SU-DHL-6 (cell line): ENCODE measurements at regions not wholly inside any gene's neighbourhood (a gene's known extent, or its start where the extent isn't known, plus 50 kb on each side); places are given as distances from the start of the nearest gene placed in this dataset.

Source experiments
- CTCF ChIP-seq: fragments of 200-600 bp; sonication (generic); IDR thresholded peaks from one replicate; pipeline ENCODE4 v1.5.1; 2017; ENCODE audit warnings: antibody characterized with exemption, mild to moderate bottlenecking, low read length, moderate library complexity; ENCODE audit not compliant: insufficient read depth, poor library complexity, severe bottlenecking
- EZH2phosphoT487 ChIP-seq: fragments of 200-600 bp; sonication (generic), shearing (Covaris generic); conservative IDR thresholded peaks from 2 replicates; pipeline ENCODE4 v1.6.1; 2018; ENCODE audit warnings: mild to moderate bottlenecking, antibody characterized with exemption, low read length, moderate library complexity, mixed read lengths

- no peak for TF ChIP-seq CTCF
- TF ChIP-seq EZH2phosphoT487 = no peak
Observed at GRCh38 chr6:80967609-80968008, 784.9 kb downstream of the TENT5A start.
